Heart left ventricle (tissue), 13 donors: ENCODE measurements at regions not wholly inside any gene's neighbourhood (a gene's known extent, or its start where the extent isn't known, plus 50 kb on each side); places are given as distances from the start of the nearest gene placed in this dataset.

Source experiments
- CTCF ChIP-seq, 12 donors: fragments of 200-600 bp; sonication (generic) in 4 of 12; IDR thresholded peaks; one replicate each; pipeline versions ENCODE4 v1.5.0 to v1.8.0; 2018 to 2022; ENCODE audit warnings: antibody characterized with exemption in 12 of 12, mild to moderate bottlenecking in 5 of 12
- POLR2A ChIP-seq, 2 donors: fragments of 450-650 bp; IDR thresholded peaks; one replicate each; pipeline ENCODE4 v1.6.1; 2017; ENCODE audit warnings: antibody characterized with exemption in 2 of 2, mild to moderate bottlenecking in 2 of 2, moderate library complexity in 2 of 2
- donor health status: ischemic (EF 13 %, LVEDD 7.1; RV severe dilation, severe dysfunction).
- donor health status: DM: no; HTN: yes; CAD: no.
- donor health status: DM: no; HTN: no; CAD: no.
- donor health status: ischemic (EF 25% LVEDD 6.9; RV normal size, moderate dysfunction).
- donor health status: ischemic (EF 25% LVEDD 5.7; RV mildly dilated, moderate dysfunction).
- donor health status: ischemic (EF 35%, LVEDD 5.7; RV mildly dilated, moderate dysfunction).
- donor health status: nonischemic (EF 11% LVEDD 7.7; RV severe dilation, severe dysfunction).
- donor health status: DM: yes; HTN: yes; CAD: no.
- donor health status: PGD.
- donor health status: ischemic (EF 29% LVEDD 5.4; RV normal size, mild dysfunction).
- donor health status: nonischemic (EF 23%, LVEDD 6.1; RV moderate dilation, normal function).

GRCh38 chr7:130897515-130898419, 163.8 kb upstream of the KLF14 start:
- TF ChIP-seq POLR2A (IDR thresholded peaks at IDR 0.05): no peak
- no peak for TF ChIP-seq CTCF (IDR thresholded peaks at IDR 0.05)
